Upper lobe of right lung (tissue), 1 donor: ENCODE measurements at regions not wholly inside any gene's neighbourhood (a gene's known extent, or its start where the extent isn't known, plus 50 kb on each side); places are given as distances from the start of the nearest gene placed in this dataset.

Experiments
- ATAC-seq: fragments of 200-7000 bp; cut with Tn5 transposase; one replicate; pipeline ENCODE4 v1.9.1; 2020; ENCODE audit warnings: mild to moderate bottlenecking, moderate library complexity
- DNase-seq: peaks from one replicate; pipeline ENCODE4 v3.0.0-alpha.2; 2020
- H3K27ac ChIP-seq: fragments of 200-600 bp; one replicate; pipeline ENCODE4 v1.8.0; 2022
- H3K27me3 ChIP-seq: fragments of 200-600 bp; one replicate; pipeline ENCODE4 v1.8.0; 2022; ENCODE audit warnings: mild to moderate bottlenecking
- H3K36me3 ChIP-seq: fragments of 200-600 bp; one replicate; pipeline ENCODE4 v1.8.0; 2022
- H3K4me1 ChIP-seq: fragments of 200-600 bp; one replicate; pipeline ENCODE4 v1.8.0; 2022
- H3K4me3 ChIP-seq: fragments of 200-600 bp; one replicate; pipeline ENCODE4 v1.8.0; 2022; ENCODE audit warnings: mild to moderate bottlenecking
- H3K9me3 ChIP-seq: fragments of 200-600 bp; one replicate; pipeline ENCODE4 v1.8.0; 2022
- CTCF ChIP-seq: fragments of 200-600 bp; IDR thresholded peaks from one replicate; pipeline ENCODE4 v1.8.0; 2022; ENCODE audit warnings: antibody characterized with exemption
- intact Hi-C: fragments of 100-400 bp; cut with DNase I; formaldehyde crosslinking; loops from one replicate; pipeline ENCODE4 v1.11.0; 2022
- donor health status: DM: no; HTN: yes; CAD: no; lungs with severe emphysema.

DNA sequence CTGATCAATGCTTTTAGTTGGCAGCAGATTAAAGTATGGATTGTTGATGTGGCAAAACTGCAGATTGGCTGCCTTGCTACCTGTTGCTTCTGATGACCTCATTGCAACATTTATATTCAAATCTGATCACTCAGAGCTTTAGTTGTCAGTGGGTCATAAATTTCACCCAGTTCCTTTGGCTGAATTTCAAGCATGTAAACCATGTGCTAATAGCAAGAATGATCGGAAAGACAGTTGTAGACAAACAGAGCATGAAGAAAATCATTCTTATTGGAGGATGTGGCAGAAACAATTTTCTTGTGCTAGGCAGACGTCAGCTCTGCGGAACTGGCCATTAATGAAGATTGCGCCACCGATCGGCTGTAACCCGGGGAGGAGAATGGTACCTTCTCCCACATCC is 346.6 kb upstream of the EEF2KMT start:
- intact Hi-C loops: no loop called here
- TF ChIP-seq CTCF: no peak
- Histone ChIP-seq H3K4me1 (no peaks in the 10 kb centered on the region), H3K4me3 (no peak overlapping the region), H3K27ac (no peak overlapping the region), H3K27me3 (no peaks in the 10 kb centered on the region), H3K36me3 (no peaks in the 10 kb centered on the region), H3K9me3 (no peaks in the 10 kb centered on the region)
- DNase-seq: no peak
- no peak for ATAC-seq

- Histone ChIP-seq H3K36me3 (no peaks in the 10 kb centered on the region), H3K4me3 (no peak overlapping the region), H3K27me3 (no peaks in the 10 kb centered on the region), H3K4me1 (no peaks in the 10 kb centered on the region), H3K27ac (no peak overlapping the region), H3K9me3 (no peaks in the 10 kb centered on the region)
- intact Hi-C loops: no loop called here
- ATAC-seq (no peak), DNase-seq (no peak)
- no peak for TF ChIP-seq CTCF
Measured at GRCh38 chr16:5442986-5443385, 345.4 kb upstream of the EEF2KMT start.

DNA sequence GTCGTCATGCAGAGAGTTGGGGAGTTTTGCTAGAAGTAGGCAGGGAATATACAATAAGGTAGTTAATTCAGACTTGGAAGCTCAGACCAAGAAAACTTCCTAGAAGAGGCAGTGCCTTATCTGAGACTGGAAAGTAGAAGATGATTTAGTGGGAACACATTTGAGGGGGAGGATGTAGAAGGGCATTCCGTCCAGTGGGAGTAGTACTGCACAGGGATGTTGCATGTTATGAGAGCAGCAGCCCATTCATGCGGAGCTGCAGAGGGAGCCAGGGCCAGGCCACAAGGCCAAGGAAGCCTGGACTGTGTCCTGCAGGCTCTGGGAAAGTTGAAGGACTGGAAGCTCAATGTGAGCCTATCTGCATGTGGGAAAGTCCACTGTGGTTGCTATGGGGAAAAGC is 344.5 kb upstream of the EEF2KMT start:
- TF ChIP-seq CTCF: no peak
- DNase-seq (no peak), ATAC-seq (no peak)
- Histone ChIP-seq H3K27ac (no peak overlapping the region), H3K27me3 (no peaks in the 10 kb centered on the region), H3K9me3 (no peaks in the 10 kb centered on the region), H3K4me1 (no peaks in the 10 kb centered on the region), H3K36me3 (no peaks in the 10 kb centered on the region), H3K4me3 (no peak overlapping the region)
- intact Hi-C loops: no loop called here

DNA sequence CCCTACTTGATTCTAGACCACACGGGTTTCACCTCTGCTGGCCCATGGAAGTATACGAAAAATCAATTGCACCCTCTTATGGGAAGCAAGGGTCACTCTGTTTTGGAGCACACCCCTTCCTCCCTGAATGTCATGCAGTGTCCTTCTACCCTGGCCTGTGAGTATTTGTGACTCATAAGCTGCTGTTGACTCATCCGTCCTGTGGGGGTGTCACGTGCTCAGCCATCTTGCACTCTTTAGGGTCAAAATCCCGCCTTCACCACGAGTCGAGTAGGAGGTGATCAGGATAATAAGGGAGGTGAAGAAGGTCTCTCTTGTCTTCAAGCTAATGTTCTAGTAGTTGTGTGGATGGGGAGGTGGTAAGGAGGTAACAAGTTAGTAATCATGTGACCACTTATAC is 341.0 kb upstream of the EEF2KMT start:
- H3K9me3 ChIP-seq: no peaks in the 10 kb centered on the region
- no peak for ATAC-seq
- no peak overlapping the region for H3K27ac ChIP-seq
- no peaks in the 10 kb centered on the region for H3K4me1 ChIP-seq
- no peaks in the 10 kb centered on the region for H3K27me3 ChIP-seq
- no peaks in the 10 kb centered on the region for H3K36me3 ChIP-seq
- H3K4me3 ChIP-seq: no peak overlapping the region
- intact Hi-C loops: no loop called here
- TF ChIP-seq CTCF: no peak
- DNase-seq: no peak

DNA sequence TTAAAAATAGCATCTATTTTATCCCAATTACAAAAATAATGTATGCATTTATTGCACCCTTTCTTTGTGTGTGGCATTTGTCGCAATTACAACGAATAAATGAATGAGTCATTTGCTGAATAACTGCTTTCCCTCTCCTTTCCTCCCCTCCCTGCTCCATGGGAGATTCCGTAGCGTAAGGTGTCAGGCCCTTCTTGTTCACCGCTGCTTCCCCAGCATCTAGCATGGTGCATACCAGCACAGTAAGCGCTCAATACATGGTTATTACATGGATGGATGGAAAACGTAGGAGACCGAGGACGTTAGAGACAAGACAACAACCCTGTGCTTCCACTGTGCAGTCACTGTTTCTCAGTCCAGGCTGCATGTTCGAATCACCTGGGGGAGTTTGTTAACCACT is 336.0 kb upstream of the EEF2KMT start:
- H3K27ac ChIP-seq: no peak overlapping the region
- no peak for ATAC-seq
- intact Hi-C loops: no loop called here
- no peaks in the 10 kb centered on the region for H3K9me3 ChIP-seq
- no peaks in the 10 kb centered on the region for H3K36me3 ChIP-seq
- H3K4me1 ChIP-seq: no peaks in the 10 kb centered on the region
- DNase-seq: no peak
- no peak overlapping the region for H3K4me3 ChIP-seq
- H3K27me3 ChIP-seq: no peaks in the 10 kb centered on the region
- TF ChIP-seq CTCF: no peak

DNA sequence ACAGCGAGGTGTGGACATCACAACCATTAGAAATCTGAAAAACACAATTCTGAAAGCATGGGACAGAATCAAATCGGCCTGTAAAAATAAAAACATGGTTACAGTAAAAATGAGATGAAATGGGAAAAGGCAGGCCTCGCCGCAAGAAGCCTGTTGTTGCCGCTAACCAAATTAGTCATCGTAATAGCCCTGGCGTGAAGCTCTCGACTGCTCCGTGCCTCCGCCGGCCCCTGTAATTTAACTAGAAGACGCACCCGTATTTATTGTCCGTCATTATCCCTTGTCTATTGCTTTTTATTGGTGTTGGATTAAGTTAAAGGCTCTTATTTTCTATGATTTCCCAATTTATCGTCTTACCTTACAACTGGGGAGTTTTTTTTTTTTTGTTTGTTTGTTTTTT is 334.6 kb upstream of the EEF2KMT start:
- ATAC-seq (no peak), DNase-seq (no peak)
- no peak for TF ChIP-seq CTCF
- Histone ChIP-seq H3K4me3 (no peak overlapping the region), H3K36me3 (no peaks in the 10 kb centered on the region), H3K4me1 (no peaks in the 10 kb centered on the region), H3K27me3 (no peaks in the 10 kb centered on the region), H3K27ac (no peak overlapping the region), H3K9me3 (no peaks in the 10 kb centered on the region)
- intact Hi-C loops: no loop called here
